HK-2 (cell line): ENCODE measurements at regions not wholly inside any gene's neighbourhood (a gene's known extent, or its start where the extent isn't known, plus 50 kb on each side); places are given as distances from the start of the nearest gene placed in this dataset.
"Not testable (repeated sequence)": the region's sequence is repeated elsewhere in the genome, so short reads cannot be mapped to it uniquely, and the experiment has no call there.

ENCODE experiments used
- DNase-seq: peaks from one replicate; pipeline ENCODE4 v3.0.0-alpha.2; 2018; ENCODE audit not compliant: unreplicated experiment

GRCh38 chr11:44361813-44362212 lies 51.9 kb upstream of the ALX4 start:
- no peak for DNase-seq

DNA sequence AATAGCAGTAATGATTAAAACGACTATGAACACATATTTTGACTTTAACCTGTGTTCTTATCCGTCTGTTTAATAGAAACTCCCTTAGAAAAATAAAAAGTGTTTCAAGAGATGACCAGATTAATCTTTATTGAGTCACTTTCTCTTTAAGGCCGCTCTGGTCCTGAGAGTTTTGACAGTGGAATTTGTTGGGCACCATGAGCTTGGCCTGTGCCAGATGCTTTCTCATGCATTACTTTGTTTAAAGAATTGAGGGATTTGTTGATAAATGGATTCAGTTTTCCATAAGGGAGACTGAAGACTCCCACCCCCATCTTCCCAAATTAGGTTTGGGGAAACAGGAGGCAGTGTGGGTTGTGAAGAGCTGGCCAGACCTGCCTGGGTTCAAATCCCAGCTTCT lies 53.2 kb upstream of the ALX4 start:
- no peak for DNase-seq

- no peak for DNase-seq
Observed at GRCh38 chr11:44364596-44364995, 54.7 kb upstream of the ALX4 start.

DNA sequence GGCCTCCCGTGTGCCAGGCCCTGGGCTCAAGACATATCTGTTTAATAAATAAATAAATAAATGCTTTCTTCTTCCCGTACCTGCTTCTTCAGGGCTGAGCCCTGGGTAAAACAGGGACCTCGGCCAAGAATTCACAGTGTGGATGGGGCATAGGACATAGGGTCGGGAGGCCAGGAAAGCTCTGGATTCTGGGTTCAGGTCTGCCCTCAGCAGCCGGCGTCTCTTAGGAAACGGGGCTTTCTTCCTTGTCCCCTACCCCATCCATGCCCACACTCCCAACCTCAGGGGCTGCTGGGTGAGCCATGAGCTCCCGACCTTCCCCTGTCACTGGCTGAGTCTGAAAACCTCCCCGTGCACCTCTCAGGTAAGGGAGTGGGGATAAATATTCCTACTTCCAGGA lies 55.7 kb upstream of the ALX4 start:
- no peak for DNase-seq

- no peak for DNase-seq
Observed at GRCh38 chr11:44366026-44366425, 56.1 kb upstream of the ALX4 start.

GRCh38 chr11:44366741-44367140 lies 56.8 kb upstream of the ALX4 start:
- no peak for DNase-seq

DNA sequence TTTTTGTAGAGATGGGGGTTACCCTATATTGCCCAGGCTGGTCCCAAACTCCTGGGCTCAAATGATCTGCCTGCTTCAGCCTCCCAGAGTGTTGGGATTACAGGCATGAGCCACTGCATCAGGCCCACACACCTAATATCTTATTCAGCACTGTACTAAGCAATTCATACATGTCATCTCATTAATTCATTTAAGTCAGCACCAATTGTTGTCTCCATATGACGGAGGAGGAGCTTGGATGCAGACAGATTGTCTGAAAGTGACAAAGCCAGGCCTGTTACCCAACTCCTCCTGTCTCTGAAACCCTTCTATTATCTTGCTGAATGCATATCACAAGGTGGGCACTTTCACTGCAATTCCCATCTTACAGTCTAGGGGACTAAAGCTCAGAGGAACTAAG lies 57.5 kb upstream of the ALX4 start:
- DNase-seq, result no peak

- no peak for DNase-seq
Observed at GRCh38 chr11:44368886-44369285, 58.9 kb upstream of the ALX4 start.

GRCh38 chr11:44371042-44371441 lies 61.1 kb upstream of the ALX4 start:
- DNase-seq, result not testable (repeated sequence)

- DNase-seq, result no peak
Observed at GRCh38 chr11:44371706-44372105, 61.8 kb upstream of the ALX4 start.

- no peak for DNase-seq
Observed at GRCh38 chr11:44372989-44373388, 63.0 kb upstream of the ALX4 start.

- no peak for DNase-seq
Observed at GRCh38 chr11:44374001-44374400, 64.1 kb upstream of the ALX4 start.

- no peak for DNase-seq
Observed at GRCh38 chr11:44376423-44376822, 66.5 kb upstream of the ALX4 start.

DNA sequence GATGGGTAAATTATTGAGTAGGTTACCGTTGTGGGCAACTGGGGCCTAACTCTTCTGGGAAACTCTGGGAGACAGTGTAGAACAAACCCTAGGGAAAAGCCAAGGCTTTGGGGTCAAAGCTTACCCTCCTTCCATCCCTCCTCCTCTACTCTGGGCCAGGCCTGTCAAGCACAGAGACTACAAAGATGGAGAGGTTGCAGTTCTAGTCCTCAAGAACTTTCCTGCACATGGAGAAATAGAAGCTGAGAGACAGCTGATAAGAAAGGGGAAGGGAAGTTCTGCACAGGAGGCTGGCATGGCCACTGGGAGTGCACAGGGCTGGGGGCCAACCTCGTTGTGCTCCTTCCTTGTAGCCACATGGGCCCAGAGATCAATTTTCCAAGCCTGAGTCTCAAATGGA lies 67.2 kb upstream of the ALX4 start:
- no peak for DNase-seq

DNA sequence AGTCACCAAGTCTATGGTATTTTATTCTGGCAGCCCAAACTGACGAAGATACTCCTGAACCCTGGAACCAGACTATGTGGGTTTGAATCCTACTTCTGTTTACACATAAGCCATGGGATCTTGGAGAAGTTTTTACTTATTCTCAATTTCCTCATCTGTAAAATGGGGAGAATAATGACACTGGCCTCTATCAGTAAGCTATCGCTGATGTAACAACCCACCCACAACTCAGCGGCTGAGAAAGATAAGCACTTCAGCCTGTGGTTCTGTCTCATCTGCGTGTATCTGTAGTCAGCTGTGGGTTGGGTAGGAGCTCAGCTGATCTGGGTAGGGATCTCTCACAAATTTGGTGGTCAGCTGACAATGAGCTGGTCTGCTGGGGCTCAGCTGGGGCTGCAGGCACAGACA lies 68.0 kb upstream of the ALX4 start:
- no peak for DNase-seq

GRCh38 chr11:44379141-44380008 lies 69.4 kb upstream of the ALX4 start:
- DNase-seq, result no peak

- no peak for DNase-seq
Observed at GRCh38 chr11:44380009-44380313, 70.0 kb upstream of the ALX4 start.

- no peak for DNase-seq
Observed at GRCh38 chr11:44380820-44381219, 70.9 kb upstream of the ALX4 start.

DNA sequence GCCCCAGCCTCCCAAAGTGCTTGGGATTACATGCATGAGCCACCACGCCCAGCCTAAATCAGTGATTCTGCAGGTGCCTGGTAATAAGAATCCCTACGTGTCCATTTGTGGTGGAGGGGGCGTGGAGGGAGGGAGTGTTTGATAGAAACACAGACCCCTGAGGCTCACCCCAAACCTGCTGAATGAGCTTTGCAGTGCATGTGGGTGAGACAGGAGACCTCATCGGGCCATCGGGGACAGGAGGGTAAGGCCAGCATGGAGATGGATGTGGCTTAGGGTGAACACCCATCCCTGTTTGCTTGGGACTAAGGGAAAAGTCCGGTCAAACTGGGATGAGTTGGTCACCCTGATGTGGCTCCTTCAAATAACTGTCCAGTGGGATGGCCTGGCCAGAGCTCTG lies 71.3 kb upstream of the ALX4 start:
- no peak for DNase-seq

DNA sequence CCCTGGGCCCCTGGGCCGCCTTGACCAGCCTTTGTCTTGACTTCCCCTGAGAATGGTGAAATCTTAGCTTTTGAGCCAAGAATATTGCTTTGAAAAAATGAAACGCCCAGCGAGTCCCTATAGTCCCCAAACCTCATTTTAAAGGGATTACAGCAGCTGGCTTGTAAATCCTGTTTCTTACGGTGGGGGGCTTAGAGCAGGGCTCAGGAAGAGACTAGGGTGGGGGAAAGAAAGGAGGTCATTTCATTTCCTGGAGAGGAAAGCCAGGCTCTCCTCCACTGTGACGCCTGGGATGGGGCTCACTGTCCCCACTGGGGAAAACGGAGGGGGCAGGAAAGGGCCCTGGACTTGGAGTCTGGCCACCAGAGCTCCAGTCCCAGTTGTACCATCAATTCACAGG lies 72.2 kb upstream of the ALX4 start:
- no peak for DNase-seq

DNA sequence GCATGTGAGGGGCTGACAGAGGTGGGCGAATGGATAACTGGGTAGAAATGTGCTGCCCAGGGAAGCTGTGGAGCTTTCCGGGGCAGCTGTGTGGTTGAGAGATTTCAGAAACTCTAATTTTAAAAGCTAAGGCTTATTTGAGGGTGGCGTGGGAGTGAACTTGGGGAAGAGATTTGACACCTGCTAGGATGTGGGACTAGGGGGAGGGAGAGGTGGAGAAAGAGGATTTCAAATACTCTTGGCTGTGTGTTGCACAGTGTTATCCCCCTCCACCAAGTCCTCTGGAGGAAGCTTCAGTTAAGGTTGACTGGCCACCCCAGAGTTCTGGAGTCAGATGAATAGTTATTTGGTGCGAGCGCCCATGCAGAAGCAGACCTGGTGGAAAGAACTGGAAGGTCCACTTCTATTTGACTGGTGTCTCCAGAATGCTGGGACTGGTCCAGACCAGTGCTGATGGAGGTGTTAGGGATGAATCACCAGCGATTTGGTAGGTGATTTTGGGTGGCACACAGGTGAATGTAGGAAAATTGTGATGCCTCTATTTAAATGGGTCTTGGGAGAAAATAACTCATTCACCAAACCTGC lies 72.8 kb upstream of the ALX4 start:
- no peak for DNase-seq

DNA sequence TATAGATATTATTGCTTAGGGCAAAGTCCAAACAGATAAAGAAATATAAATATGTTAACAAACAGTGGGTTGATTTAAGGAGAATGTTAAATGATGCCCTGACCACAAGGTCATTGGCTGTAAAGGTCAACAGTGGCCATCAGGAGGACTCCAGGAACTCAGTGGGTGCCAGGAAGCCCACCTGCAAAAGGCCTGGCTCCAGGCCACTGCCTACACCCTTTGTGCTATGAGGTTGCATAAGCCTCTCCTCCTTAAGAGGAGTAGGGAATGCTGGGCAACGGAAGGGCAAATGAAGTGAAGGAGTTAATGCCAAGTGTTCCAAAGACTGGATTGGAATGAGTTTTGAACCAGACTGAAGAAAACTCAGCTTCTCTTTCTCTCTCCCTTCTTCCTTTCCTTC lies 73.3 kb upstream of the ALX4 start:
- no peak for DNase-seq

DNA sequence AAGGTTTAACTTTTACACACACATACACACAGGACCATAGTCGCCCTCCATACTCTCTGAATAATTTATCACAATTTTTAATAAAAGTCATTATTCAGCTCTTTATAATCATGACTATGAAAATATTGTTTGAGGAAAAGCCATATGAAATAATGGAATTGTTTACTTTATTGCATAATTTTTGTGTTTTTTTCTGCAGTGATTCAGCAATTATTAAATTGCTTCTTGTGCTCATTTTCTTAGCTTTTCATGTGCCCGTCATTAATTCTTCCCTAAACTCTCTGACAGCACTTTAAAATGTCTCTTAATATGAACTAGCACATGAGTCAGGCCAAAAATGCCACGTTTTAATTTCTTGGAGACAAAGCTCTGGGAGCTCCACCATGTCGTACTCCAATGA lies 77.5 kb upstream of the ALX4 start:
- DNase-seq, result no peak

- no peak for DNase-seq
Observed at GRCh38 chr11:44387825-44388224, 77.9 kb upstream of the ALX4 start.
